ENCODE measurements at regions not wholly inside any gene's neighbourhood (a gene's known extent, or its start where the extent isn't known, plus 50 kb on each side); places are given as distances from the start of the nearest gene placed in this dataset.

- no peak overlapping the region for H3K27ac ChIP-seq (ENCODE audit: low read depth, low read length)
- H3K9me3 ChIP-seq (ENCODE audit: insufficient read depth, low read depth, low read length): no peaks in the 10 kb centered on the region
These were observed 261.4 kb upstream of the SMIM30 start for GRCh38 chr7:113379746-113380145.

GRCh38 chr7:113374955-113375354 lies 256.6 kb upstream of the SMIM30 start:
- Histone ChIP-seq H3K4me3 (ENCODE audit: low read length) (no peak overlapping the region), H3K27ac (ENCODE audit: low read depth, low read length) (no peak overlapping the region), H3K9ac (ENCODE audit: low read depth, low read length) (no peak overlapping the region), H3K4me1 (ENCODE audit: insufficient read depth, low read length) (no peaks in the 10 kb centered on the region), H3K36me3 (ENCODE audit: insufficient read depth, low read length) (no peaks in the 10 kb centered on the region), H3K9me3 (ENCODE audit: insufficient read depth, low read depth, low read length) (no peaks in the 10 kb centered on the region), H3K27me3 (ENCODE audit: insufficient read depth, low read length) (peaks cover 77% of the 10 kb centered on the region)
- WGBS: no CpG with 5 or more reads among the region's 2 CpGs

More at GRCh38 chr7:113379746-113380145, 261.4 kb upstream of the SMIM30 start:
- peaks cover 34% of the 10 kb centered on the region for H3K27me3 ChIP-seq (ENCODE audit: insufficient read depth, low read length)
- no peak overlapping the region for H3K4me3 ChIP-seq (ENCODE audit: low read length)
- no peaks in the 10 kb centered on the region for H3K36me3 ChIP-seq (ENCODE audit: insufficient read depth, low read length)
- no peak overlapping the region for H3K9ac ChIP-seq (ENCODE audit: low read depth, low read length)
- no peaks in the 10 kb centered on the region for H3K4me1 ChIP-seq (ENCODE audit: insufficient read depth, low read length)
- WGBS: 89% methylated on average over 3 of the region's 3 CpGs

DNA sequence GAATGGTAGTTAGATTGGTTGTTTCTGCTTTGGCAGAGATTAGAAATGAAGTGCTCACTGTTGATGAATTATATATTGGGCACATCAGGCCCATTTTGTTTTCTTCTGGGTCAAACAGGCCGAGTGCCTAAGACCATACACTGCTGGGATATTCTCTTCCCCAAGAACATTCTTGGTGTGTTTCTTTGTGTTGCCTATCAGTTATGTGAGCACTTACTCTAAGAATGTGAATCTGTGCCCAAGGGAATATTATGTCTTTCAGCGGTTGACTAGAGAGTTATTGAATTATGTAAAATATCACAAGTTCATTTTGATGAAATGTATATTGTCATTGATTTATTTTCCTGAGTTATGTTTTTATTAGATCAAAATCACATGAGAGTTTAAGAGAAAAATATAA lies 255.5 kb upstream of the SMIM30 start:
- Histone ChIP-seq H3K4me3 (ENCODE audit: low read length) (no peak overlapping the region), H3K27me3 (ENCODE audit: insufficient read depth, low read length) (peaks cover 80% of the 10 kb centered on the region), H3K36me3 (ENCODE audit: insufficient read depth, low read length) (no peaks in the 10 kb centered on the region), H3K4me1 (ENCODE audit: insufficient read depth, low read length) (no peaks in the 10 kb centered on the region), H3K9ac (ENCODE audit: low read depth, low read length) (no peak overlapping the region), H3K9me3 (ENCODE audit: insufficient read depth, low read depth, low read length) (no peaks in the 10 kb centered on the region), H3K27ac (ENCODE audit: low read depth, low read length) (no peak overlapping the region)
- WGBS: 66% methylated on average over 2 of the region's 2 CpGs

DNA sequence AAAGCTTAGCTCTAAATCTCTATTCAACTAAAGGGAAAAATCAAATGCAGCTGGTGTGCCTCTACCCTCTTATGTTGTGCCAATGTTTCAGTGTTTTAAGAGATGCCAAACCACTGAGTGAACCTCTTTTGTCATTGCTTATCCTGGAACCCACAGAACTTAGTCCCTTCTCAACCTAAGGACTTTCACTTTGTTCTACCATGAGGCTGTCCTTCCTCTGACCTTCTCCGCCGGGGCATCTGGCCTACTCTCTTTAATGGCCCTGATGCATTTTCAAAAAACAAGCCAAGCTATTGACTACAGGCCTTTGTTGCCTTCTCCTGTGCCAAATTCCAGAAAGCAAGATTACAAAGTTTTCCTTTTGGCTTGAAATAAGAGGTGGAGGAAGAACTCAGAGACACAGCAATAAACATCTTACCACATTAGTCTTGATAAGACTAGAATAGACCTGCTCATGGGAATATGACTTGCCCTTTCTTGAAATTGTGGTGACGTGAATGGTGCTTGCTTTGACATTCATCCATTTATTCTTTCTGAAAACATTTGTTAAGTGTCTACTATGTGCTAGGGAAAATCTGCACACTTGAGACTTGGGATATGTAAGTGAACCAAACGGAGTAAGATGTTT lies 253.2 kb upstream of the SMIM30 start:
- H3K27ac ChIP-seq (ENCODE audit: low read depth, low read length): no peak overlapping the region
- peaks cover 95% of the 10 kb centered on the region for H3K27me3 ChIP-seq (ENCODE audit: insufficient read depth, low read length)
- WGBS: 89% methylated on average over 4 of the region's 4 CpGs
- H3K4me1 ChIP-seq (ENCODE audit: insufficient read depth, low read length): no peaks in the 10 kb centered on the region
- H3K9me3 ChIP-seq (ENCODE audit: insufficient read depth, low read depth, low read length): no peaks in the 10 kb centered on the region
- no peak overlapping the region for H3K4me3 ChIP-seq (ENCODE audit: low read length)
- H3K9ac ChIP-seq (ENCODE audit: low read depth, low read length): no peak overlapping the region
- H3K36me3 ChIP-seq (ENCODE audit: insufficient read depth, low read length): no peaks in the 10 kb centered on the region

- H3K4me1 ChIP-seq (ENCODE audit: insufficient read depth, low read length): no peaks in the 10 kb centered on the region
- no peak overlapping the region for H3K9ac ChIP-seq (ENCODE audit: low read depth, low read length)
- no peak overlapping the region for H3K27ac ChIP-seq (ENCODE audit: low read depth, low read length)
- no peaks in the 10 kb centered on the region for H3K9me3 ChIP-seq (ENCODE audit: insufficient read depth, low read depth, low read length)
- H3K36me3 ChIP-seq (ENCODE audit: insufficient read depth, low read length): no peaks in the 10 kb centered on the region
- no peak overlapping the region for H3K4me3 ChIP-seq (ENCODE audit: low read length)
- WGBS: 100% methylated on average over 2 of the region's 2 CpGs
- H3K27me3 ChIP-seq (ENCODE audit: insufficient read depth, low read length): peaks cover 97% of the 10 kb centered on the region
These were observed 252.6 kb upstream of the SMIM30 start for GRCh38 chr7:113370910-113371309.

GRCh38 chr7:113368256-113368655 lies 249.9 kb upstream of the SMIM30 start:
- Histone ChIP-seq H3K9me3 (ENCODE audit: insufficient read depth, low read depth, low read length) (no peaks in the 10 kb centered on the region), H3K4me1 (ENCODE audit: insufficient read depth, low read length) (no peaks in the 10 kb centered on the region), H3K27me3 (ENCODE audit: insufficient read depth, low read length) (peaks cover 97% of the 10 kb centered on the region), H3K9ac (ENCODE audit: low read depth, low read length) (no peak overlapping the region), H3K4me3 (ENCODE audit: low read length) (no peak overlapping the region), H3K36me3 (ENCODE audit: insufficient read depth, low read length) (no peaks in the 10 kb centered on the region), H3K27ac (ENCODE audit: low read depth, low read length) (no peak overlapping the region)
- WGBS: 96% methylated on average over 1 of the region's 1 CpG

DNA sequence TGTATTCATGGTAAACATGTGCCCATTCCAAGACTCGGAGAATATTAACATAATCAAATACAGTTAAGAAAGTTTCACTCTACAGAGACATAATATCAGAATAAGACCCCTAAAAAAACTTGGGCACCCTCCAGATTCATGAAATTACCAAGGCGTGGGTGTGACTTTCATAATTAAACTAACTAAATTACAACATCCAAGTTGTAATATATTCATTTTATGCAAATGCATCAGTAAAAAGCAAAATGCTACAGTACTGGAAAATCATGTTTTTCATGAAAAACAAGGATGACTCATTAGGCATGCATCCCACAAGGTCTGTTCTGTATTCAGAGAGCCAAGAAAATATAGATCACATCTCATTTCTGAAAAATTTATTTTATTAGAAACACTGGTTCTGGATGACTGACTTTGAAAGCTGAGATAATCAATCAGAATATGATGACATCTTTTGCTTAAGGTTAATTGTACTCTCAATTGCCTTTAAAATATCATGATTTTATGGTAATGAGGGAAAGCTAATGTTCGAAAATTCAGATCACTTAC lies 248.8 kb upstream of the SMIM30 start:
- no peak overlapping the region for H3K9ac ChIP-seq (ENCODE audit: low read depth, low read length)
- no peaks in the 10 kb centered on the region for H3K36me3 ChIP-seq (ENCODE audit: insufficient read depth, low read length)
- H3K4me3 ChIP-seq (ENCODE audit: low read length): no peak overlapping the region
- WGBS: 56% methylated on average over 3 of the region's 3 CpGs
- peaks cover 97% of the 10 kb centered on the region for H3K27me3 ChIP-seq (ENCODE audit: insufficient read depth, low read length)
- H3K9me3 ChIP-seq (ENCODE audit: insufficient read depth, low read depth, low read length): no peaks in the 10 kb centered on the region
- H3K4me1 ChIP-seq (ENCODE audit: insufficient read depth, low read length): no peaks in the 10 kb centered on the region
- H3K27ac ChIP-seq (ENCODE audit: low read depth, low read length): no peak overlapping the region

DNA sequence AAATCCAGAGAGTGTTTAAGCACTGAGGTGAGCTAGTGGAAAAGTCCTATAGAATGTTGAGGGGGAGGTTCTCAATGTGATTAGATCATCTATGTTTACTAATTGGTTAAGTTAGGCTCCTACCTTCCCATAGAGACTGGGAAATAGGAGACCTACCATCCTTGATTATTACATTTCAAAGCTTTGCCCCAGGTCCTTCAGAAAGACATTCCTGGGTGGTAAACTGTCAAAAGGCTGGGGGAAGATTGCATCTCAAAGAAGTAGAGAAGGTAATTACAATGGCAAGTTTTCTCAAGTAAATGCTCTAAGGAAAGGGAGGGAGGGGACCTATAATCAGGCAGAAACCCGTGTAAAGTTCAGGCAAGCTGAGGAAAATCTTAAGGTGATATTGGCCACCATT lies 247.8 kb upstream of the SMIM30 start:
- WGBS: 0% methylated on average over 1 of the region's 1 CpG

DNA sequence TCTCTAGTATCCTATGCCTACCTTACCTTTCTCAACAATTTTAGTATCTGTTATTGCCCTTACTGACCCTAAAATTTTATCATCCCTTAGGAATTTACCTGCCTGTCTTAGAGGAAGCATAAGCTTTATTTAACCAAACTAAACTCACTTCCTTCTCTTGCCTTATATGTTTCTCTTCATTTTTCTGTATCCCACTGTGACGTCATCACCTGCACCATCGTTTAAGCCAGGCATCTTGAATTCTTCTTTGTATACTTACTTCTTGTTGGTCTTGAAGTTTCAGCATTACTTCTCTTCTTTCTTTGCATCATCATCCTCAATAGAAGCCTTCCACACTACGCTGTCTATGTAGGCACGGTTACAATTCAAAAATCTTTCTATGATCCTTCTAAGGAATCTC lies 231.0 kb upstream of the SMIM30 start:
- H3K9me3 ChIP-seq (ENCODE audit: insufficient read depth, low read depth, low read length): no peaks in the 10 kb centered on the region
- H3K4me3 ChIP-seq (ENCODE audit: low read length): no peak overlapping the region
- no peak overlapping the region for H3K27ac ChIP-seq (ENCODE audit: low read depth, low read length)
- no peak overlapping the region for H3K9ac ChIP-seq (ENCODE audit: low read depth, low read length)
- WGBS: 79% methylated on average over 4 of the region's 4 CpGs
- peaks cover 27% of the 10 kb centered on the region for H3K27me3 ChIP-seq (ENCODE audit: insufficient read depth, low read length)
- no peaks in the 10 kb centered on the region for H3K4me1 ChIP-seq (ENCODE audit: insufficient read depth, low read length)
- no peaks in the 10 kb centered on the region for H3K36me3 ChIP-seq (ENCODE audit: insufficient read depth, low read length)

More for the DNA sequence above, 247.8 kb upstream of the SMIM30 start:
- H3K9me3 ChIP-seq (ENCODE audit: insufficient read depth, low read depth, low read length): no peaks in the 10 kb centered on the region
- H3K9ac ChIP-seq (ENCODE audit: low read depth, low read length): no peak overlapping the region
- H3K4me1 ChIP-seq (ENCODE audit: insufficient read depth, low read length): no peaks in the 10 kb centered on the region
- H3K4me3 ChIP-seq (ENCODE audit: low read length): no peak overlapping the region
- no peak overlapping the region for H3K27ac ChIP-seq (ENCODE audit: low read depth, low read length)
- H3K36me3 ChIP-seq (ENCODE audit: insufficient read depth, low read length): no peaks in the 10 kb centered on the region
- H3K27me3 ChIP-seq (ENCODE audit: insufficient read depth, low read length): peaks cover 97% of the 10 kb centered on the region

DNA sequence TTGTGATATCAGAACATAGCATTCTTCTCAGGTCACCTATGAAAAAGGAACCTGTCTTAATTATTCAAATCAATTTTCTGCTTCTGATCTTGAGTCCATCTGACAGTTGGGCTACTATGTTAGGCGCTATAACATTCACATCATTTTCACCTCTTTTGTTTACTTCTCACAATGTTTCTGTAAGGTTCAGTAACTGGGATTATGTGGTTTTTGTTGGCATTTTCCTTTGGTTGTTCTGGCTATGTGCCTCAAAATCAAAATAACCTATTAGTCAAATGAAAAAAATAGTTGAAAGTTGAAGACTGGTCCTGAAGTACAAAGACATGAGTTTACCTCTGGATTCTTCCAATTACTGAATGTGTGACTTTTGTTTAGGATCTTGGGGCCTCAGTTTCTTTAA lies 221.3 kb upstream of the SMIM30 start:
- no peaks in the 10 kb centered on the region for H3K4me1 ChIP-seq (ENCODE audit: insufficient read depth, low read length)
- 100% methylated on average over 1 of the region's 1 CpG for WGBS

GRCh38 chr7:113338071-113338696 lies 219.8 kb upstream of the SMIM30 start:
- 0 out of 2 replicates have a peak, but pooled peaks cover 4% of the 10 kb centered on the region for H3K9me3 ChIP-seq (ENCODE audit: insufficient read depth, low read depth, low read length)
- no peak overlapping the region for H3K4me3 ChIP-seq (ENCODE audit: low read length)
- no peaks in the 10 kb centered on the region for H3K36me3 ChIP-seq (ENCODE audit: insufficient read depth, low read length)
- WGBS: 87% methylated on average over 4 of the region's 4 CpGs
- H3K27me3 ChIP-seq (ENCODE audit: insufficient read depth, low read length): no peaks in the 10 kb centered on the region
- H3K9ac ChIP-seq (ENCODE audit: low read depth, low read length): no peak overlapping the region
- no peak overlapping the region for H3K27ac ChIP-seq (ENCODE audit: low read depth, low read length)
- no peaks in the 10 kb centered on the region for H3K4me1 ChIP-seq (ENCODE audit: insufficient read depth, low read length)

More for the DNA sequence above, 221.3 kb upstream of the SMIM30 start:
- no peak overlapping the region for H3K27ac ChIP-seq (ENCODE audit: low read depth, low read length)
- no peaks in the 10 kb centered on the region for H3K27me3 ChIP-seq (ENCODE audit: insufficient read depth, low read length)
- no peak overlapping the region for H3K4me3 ChIP-seq (ENCODE audit: low read length)
- no peaks in the 10 kb centered on the region for H3K36me3 ChIP-seq (ENCODE audit: insufficient read depth, low read length)
- H3K9ac ChIP-seq (ENCODE audit: low read depth, low read length): no peak overlapping the region
- 0 out of 2 replicates have a peak, but pooled peaks cover 4% of the 10 kb centered on the region for H3K9me3 ChIP-seq (ENCODE audit: insufficient read depth, low read depth, low read length)
